K562 (cell line): ENCODE measurements at regions not wholly inside any gene's neighbourhood (a gene's known extent, or its start where the extent isn't known, plus 50 kb on each side); places are given as distances from the start of the nearest gene placed in this dataset.
"Not testable (repeated sequence)": the region's sequence is repeated elsewhere in the genome, so short reads cannot be mapped to it uniquely, and the experiment has no call there.

Source experiments
- ATAC-seq: fragments of 200-7000 bp; cut with Tn5 transposase; 3 replicates; pipeline ENCODE4 v1.9.1; 2020; ENCODE audit warnings: moderate library complexity
- BruUV-seq: library from RNA; stranded (reverse); fragments of 400-500 nt; replicated peaks from 2 replicates; lab custom pipeline; 2021; lab: Mats Ljungman, UMichigan
- CTCF ChIA-PET: fragments of 300-600 bp; formaldehyde crosslinking; extraction: SDS; loops from one replicate; lab custom pipeline; 2021; ENCODE audit warnings: low intra/inter-chr PET ratio; lab: Yijun Ruan, JAX
- POLR2A ChIA-PET: fragments of 300-600, 350-650 bp; sonication (Branson Sonifier 250); formaldehyde crosslinking; extraction: SDS; loops from one replicate; lab custom pipeline; 2021; ENCODE audit warnings: antibody characterized with exemption, inconsistent platforms; lab: Yijun Ruan, JAX
- DNase-seq, 4 experiments: peaks; one replicate each; pipeline versions ENCODE4 v3.0.0 to v3.0.0-alpha.2; 2011 to 2018; ENCODE audit warnings: low spot score in 3 of 4, mixed read lengths in 3 of 4; ENCODE audit errors: extremely low read depth in 1 of 4
- FAIRE-seq: peaks from 2 replicates; lab custom pipeline; 2011; peaks lifted over from hg19 to GRCh38; lab: Jason Lieb, UNC
- H2AFZ ChIP-seq: 2 replicates; pipeline ENCODE4 v1.6.0; 2011; ENCODE audit warnings: low read depth, low read length, control low read depth, inconsistent platforms
- H3K27ac ChIP-seq: fragments of 200-600 bp; 3 replicates; pipeline ENCODE4 v1.8.0; 2011; ENCODE audit warnings: low read depth, mild to moderate bottlenecking, control low read depth, inconsistent platforms, low read length, moderate library complexity, mixed read lengths; ENCODE audit errors: extremely low read depth
- H3K27me3 ChIP-seq, 2 experiments: fragments of 300-600 bp in 1 of 2; 2 replicates in 1 of 2; 3 replicates in 1 of 2; pipeline versions ENCODE4 v1.6.0 to v1.8.0; 2011; ENCODE audit warnings: inconsistent platforms in 2 of 2, low read length in 2 of 2, mild to moderate bottlenecking in 1 of 2, mixed read lengths in 1 of 2, moderate library complexity in 1 of 2; ENCODE audit not compliant: control insufficient read depth in 2 of 2, insufficient read depth in 2 of 2
- H3K36me3 ChIP-seq: fragments of 300-600 bp; 3 replicates; pipeline ENCODE4 v1.8.0; 2011; ENCODE audit warnings: mild to moderate bottlenecking, low read length, inconsistent platforms; ENCODE audit not compliant: control insufficient read depth, insufficient read depth
- H3K4me1 ChIP-seq, 2 experiments: fragments of 200-600 bp in 1 of 2; replicated peaks in 1 of 2; 2 replicates in 1 of 2; 3 replicates in 1 of 2; pipeline versions ENCODE4 v1.5.1 to v1.8.0; 2011; ENCODE audit warnings: inconsistent platforms in 2 of 2, low read length in 2 of 2, mild to moderate bottlenecking in 1 of 2, mixed read lengths in 1 of 2, moderate library complexity in 1 of 2; ENCODE audit not compliant: control insufficient read depth in 2 of 2, insufficient read depth in 2 of 2
- H3K4me2 ChIP-seq: 2 replicates; pipeline ENCODE4 v1.6.1; 2011; ENCODE audit warnings: low read length, control low read depth, inconsistent platforms, mixed read lengths; ENCODE audit not compliant: insufficient read depth
- H3K4me3 ChIP-seq: fragments of 200-600 bp; sonication (generic), shearing (Covaris generic); 2 replicates; pipeline ENCODE4 v1.5.1; 2016; ENCODE audit warnings: control low read depth, inconsistent platforms
- H3K79me2 ChIP-seq: fragments of 200-600 bp; 3 replicates; pipeline ENCODE4 v1.8.0; 2011; ENCODE audit warnings: low read length, inconsistent platforms; ENCODE audit not compliant: control insufficient read depth, insufficient read depth
- H3K9ac ChIP-seq, 2 experiments: 2 replicates each; pipeline versions ENCODE4 v1.6.0 to v1.6.1; 2011; ENCODE audit warnings: low read depth in 2 of 2, low read length in 2 of 2, control low read depth in 1 of 2, inconsistent platforms in 1 of 2, mild to moderate bottlenecking in 1 of 2, mixed read lengths in 1 of 2; ENCODE audit not compliant: insufficient read depth in 1 of 2
- H3K9me1 ChIP-seq: one replicate; pipeline ENCODE4 v1.6.0; 2011; ENCODE audit warnings: inconsistent platforms, mild to moderate bottlenecking, low read length, moderate library complexity; ENCODE audit not compliant: control insufficient read depth, insufficient read depth
- H3K9me3 ChIP-seq: replicated peaks from 2 replicates; pipeline ENCODE4 v1.5.1; 2011; ENCODE audit warnings: low read depth, low read length, inconsistent platforms; ENCODE audit not compliant: control insufficient read depth, insufficient read depth
- H4K20me1 ChIP-seq: replicated peaks from 2 replicates; pipeline ENCODE4 v1.6.1; 2011; ENCODE audit warnings: low read length, inconsistent platforms, mixed read lengths; ENCODE audit not compliant: control insufficient read depth, insufficient read depth
- POLR2G ChIP-seq: fragments of 200-400 bp; formaldehyde crosslinking; IDR thresholded peaks from 2 replicates; pipeline ENCODE4 v1.6.1; 2017; ENCODE audit warnings: low read depth, mild to moderate bottlenecking, antibody characterized with exemption, low read length, moderate library complexity
- RBFOX2 ChIP-seq: fragments of 200-400 bp; formaldehyde crosslinking; IDR thresholded peaks from 2 replicates; pipeline ENCODE4 v1.6.1; 2017; ENCODE audit warnings: low read depth, mild to moderate bottlenecking, low read length, moderate library complexity
- WGBS: fragments of 100-300 bp; shearing (Covaris generic); methylation state at CpG from one replicate; pipeline ENCODE4 v1.1.6; 2016; ENCODE audit warnings: low coverage, mixed read lengths; ENCODE audit not compliant: insufficient coverage; ENCODE audit errors: missing lambda C conversion rate; 5-methylcytosine and 5-hydroxymethylcytosine counted together
- in situ Hi-C: fragments of 300-500 bp; cut with MboI; formaldehyde crosslinking; loops from 4 replicates; pipeline ENCODE4 v1.15.0; 2018; ENCODE audit warnings: inconsistent platforms, mixed read lengths
- intact Hi-C: fragments of 100-400 bp; cut with micrococcal nuclease; formaldehyde crosslinking; loops from 2 replicates; pipeline ENCODE4 v1.14.2; 2022

- peak overlapping the region; percentile 29; the same call in 1 of the 2 replicates for H3K4me3 ChIP-seq
- POLR2A ChIA-PET, CTCF ChIA-PET, in situ Hi-C loops, BruUV-seq, H3K27ac ChIP-seq, FAIRE-seq, H3K9me3 ChIP-seq, H3K27me3 ChIP-seq, intact Hi-C loops, DNase-seq, H3K4me1 ChIP-seq, H3K36me3 ChIP-seq, H3K4me2 ChIP-seq, H2AFZ ChIP-seq, ATAC-seq, H3K9me1 ChIP-seq, H3K79me2 ChIP-seq, H3K9ac ChIP-seq, H4K20me1 ChIP-seq: not testable (repeated sequence)
- 0% methylated on average over 5 of the region's 22 CpGs for WGBS
- TF ChIP-seq POLR2G = peak; percentile 55
- TF ChIP-seq RBFOX2 = peak; percentile 54
These were observed 62.4 kb upstream of the GOLGA6L4 start for GRCh38 chr15:84173231-84173610.
